ENCODE measurements at regions not wholly inside any gene's neighbourhood (a gene's known extent, or its start where the extent isn't known, plus 50 kb on each side); places are given as distances from the start of the nearest gene placed in this dataset.

- no peak for DNase-seq (ENCODE audit: low read depth, low spot score)
- Histone ChIP-seq H3K27me3 (ENCODE audit: control insufficient read depth, insufficient read depth, low read length) (no peaks in the 10 kb centered on the region), H3K4me3 (ENCODE audit: low read depth, low read length) (no peak overlapping the region), H3K27ac (ENCODE audit: low read depth, low read length) (no peak overlapping the region), H3K9me3 (ENCODE audit: control insufficient read depth, insufficient read depth, low read length) (no peaks in the 10 kb centered on the region)
- ChIA-PET POLR2A (no interaction called here), CTCF (interaction anchor here (1.1 to 1.2 kb wide), 2 partner anchors 25 to 316 kb away, joined by 4 to 5 read pairs; no protein-coding TSS in a partner anchor)
- TF ChIP-seq, protein P1, sequence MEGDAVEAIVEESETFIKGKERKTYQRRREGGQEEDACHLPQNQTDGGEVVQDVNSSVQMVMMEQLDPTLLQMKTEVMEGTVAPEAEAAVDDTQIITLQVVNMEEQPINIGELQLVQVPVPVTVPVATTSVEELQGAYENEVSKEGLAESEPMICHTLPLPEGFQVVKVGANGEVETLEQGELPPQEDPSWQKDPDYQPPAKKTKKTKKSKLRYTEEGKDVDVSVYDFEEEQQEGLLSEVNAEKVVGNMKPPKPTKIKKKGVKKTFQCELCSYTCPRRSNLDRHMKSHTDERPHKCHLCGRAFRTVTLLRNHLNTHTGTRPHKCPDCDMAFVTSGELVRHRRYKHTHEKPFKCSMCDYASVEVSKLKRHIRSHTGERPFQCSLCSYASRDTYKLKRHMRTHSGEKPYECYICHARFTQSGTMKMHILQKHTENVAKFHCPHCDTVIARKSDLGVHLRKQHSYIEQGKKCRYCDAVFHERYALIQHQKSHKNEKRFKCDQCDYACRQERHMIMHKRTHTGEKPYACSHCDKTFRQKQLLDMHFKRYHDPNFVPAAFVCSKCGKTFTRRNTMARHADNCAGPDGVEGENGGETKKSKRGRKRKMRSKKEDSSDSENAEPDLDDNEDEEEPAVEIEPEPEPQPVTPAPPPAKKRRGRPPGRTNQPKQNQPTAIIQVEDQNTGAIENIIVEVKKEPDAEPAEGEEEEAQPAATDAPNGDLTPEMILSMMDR (IDR thresholded peaks at IDR 0.05; ENCODE audit: low read depth, low read length): no peak
Measured at GRCh38 chr12:85550924-85551323, 270.9 kb downstream of the ALX1 start.

DNA sequence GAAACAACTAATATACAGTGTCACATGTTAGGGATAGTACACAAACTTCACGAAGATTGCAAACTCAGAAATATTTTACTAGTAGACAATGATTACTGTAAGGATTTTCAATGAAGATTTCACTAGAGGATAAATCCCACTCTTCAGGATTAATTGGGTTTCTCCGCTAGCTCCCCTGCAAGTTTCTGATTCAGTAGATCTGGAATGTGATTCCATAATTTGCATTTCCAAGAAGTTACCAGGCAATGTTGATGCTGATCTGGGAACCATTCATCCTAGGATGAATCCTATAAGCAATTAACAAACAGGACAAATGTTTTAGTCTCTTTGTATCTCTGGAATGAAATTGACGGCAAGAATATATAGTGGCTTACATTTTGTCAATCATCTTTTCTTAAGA is 272.4 kb downstream of the ALX1 start:
- DNase-seq (ENCODE audit: low read depth, low spot score): no peak
- CTCF ChIA-PET: no interaction called here
- POLR2A ChIA-PET: no interaction called here
- TF ChIP-seq, protein P1 (IDR thresholded peaks at IDR 0.05; ENCODE audit: low read depth, low read length): no peak
- H3K27ac ChIP-seq (ENCODE audit: low read depth, low read length): no peak overlapping the region
- H3K27me3 ChIP-seq (ENCODE audit: control insufficient read depth, insufficient read depth, low read length): no peaks in the 10 kb centered on the region
- H3K9me3 ChIP-seq (ENCODE audit: control insufficient read depth, insufficient read depth, low read length): no peaks in the 10 kb centered on the region
- no peak overlapping the region for H3K4me3 ChIP-seq (ENCODE audit: low read depth, low read length)

DNA sequence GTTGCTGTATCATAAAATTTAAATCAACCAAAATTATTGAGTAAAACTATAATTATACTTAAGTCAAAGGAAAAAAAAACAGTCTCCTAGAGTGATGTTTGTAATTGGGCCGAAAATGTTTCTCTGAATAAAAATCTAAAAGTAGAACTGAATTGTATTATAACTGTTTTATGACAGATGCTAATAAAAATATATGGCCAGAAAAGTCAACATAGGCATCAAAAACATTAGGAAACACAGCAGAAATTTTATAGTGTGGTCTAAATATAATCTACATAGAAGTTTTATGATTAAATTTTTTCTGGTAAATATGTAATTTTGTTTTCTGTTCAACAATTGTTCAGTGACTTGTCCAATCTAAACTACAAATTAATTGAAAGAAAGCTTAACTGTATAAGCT is 277.8 kb downstream of the ALX1 start:
- no peak overlapping the region for H3K4me3 ChIP-seq (ENCODE audit: low read depth, low read length)
- no peak overlapping the region for H3K27ac ChIP-seq (ENCODE audit: low read depth, low read length)
- TF ChIP-seq, protein P1 (IDR thresholded peaks at IDR 0.05; ENCODE audit: low read depth, low read length): no peak
- POLR2A ChIA-PET: no interaction called here
- DNase-seq (ENCODE audit: low read depth, low spot score): no peak
- H3K9me3 ChIP-seq (ENCODE audit: control insufficient read depth, insufficient read depth, low read length): no peaks in the 10 kb centered on the region
- CTCF ChIA-PET: interaction anchor here (1.9 to 2.0 kb wide), 2 partner anchors 18 to 309 kb away, joined by 8 to 12 read pairs; no protein-coding TSS in a partner anchor
- H3K27me3 ChIP-seq (ENCODE audit: control insufficient read depth, insufficient read depth, low read length): no peaks in the 10 kb centered on the region

GRCh38 chr12:85558684-85559083 is 277.5 kb downstream of the RASSF9 start:
- TF ChIP-seq, protein P1 (IDR thresholded peaks at IDR 0.05; ENCODE audit: low read depth, low read length): no peak
- ChIA-PET CTCF (interaction anchor here (1.9 to 2.0 kb wide), 2 partner anchors 17 to 308 kb away, joined by 8 to 12 read pairs; no protein-coding TSS in a partner anchor), POLR2A (no interaction called here)
- DNase-seq (ENCODE audit: low read depth, low spot score): no peak
- Histone ChIP-seq H3K27me3 (ENCODE audit: control insufficient read depth, insufficient read depth, low read length) (no peaks in the 10 kb centered on the region), H3K9me3 (ENCODE audit: control insufficient read depth, insufficient read depth, low read length) (no peaks in the 10 kb centered on the region), H3K27ac (ENCODE audit: low read depth, low read length) (no peak overlapping the region), H3K4me3 (ENCODE audit: low read depth, low read length) (no peak overlapping the region)

DNA sequence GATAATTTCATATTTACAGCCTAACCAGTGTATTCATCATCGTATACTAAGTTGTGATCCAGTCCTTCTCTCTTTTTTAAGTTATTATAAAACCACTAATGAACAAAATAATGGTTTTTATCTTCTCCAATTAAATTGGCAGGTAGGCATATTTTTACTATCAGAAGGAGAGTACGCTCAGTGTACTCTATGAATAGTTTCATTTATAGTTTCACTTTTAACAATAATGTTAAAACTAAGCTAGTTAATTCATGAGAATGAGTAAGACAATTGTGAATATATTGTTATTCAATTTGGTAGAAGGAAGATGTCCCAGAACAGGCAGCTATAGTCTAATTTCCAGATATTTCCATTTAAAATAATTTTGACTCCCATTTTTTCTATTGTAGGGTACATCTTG is 277.1 kb downstream of the RASSF9 start:
- no peak overlapping the region for H3K4me3 ChIP-seq (ENCODE audit: low read depth, low read length)
- TF ChIP-seq, protein P1 (IDR thresholded peaks at IDR 0.05; ENCODE audit: low read depth, low read length): no peak
- H3K27ac ChIP-seq (ENCODE audit: low read depth, low read length): no peak overlapping the region
- no peak for DNase-seq (ENCODE audit: low read depth, low spot score)
- H3K9me3 ChIP-seq (ENCODE audit: control insufficient read depth, insufficient read depth, low read length): no peaks in the 10 kb centered on the region
- ChIA-PET POLR2A (no interaction called here), CTCF (interaction anchor here (0.5 to 2.0 kb wide), 3 partner anchors 17 to 308 kb away, joined by 3 to 12 read pairs (median 8); partner anchors contain the start of gene RASSF9)
- no peaks in the 10 kb centered on the region for H3K27me3 ChIP-seq (ENCODE audit: control insufficient read depth, insufficient read depth, low read length)

All from AG04450 (cell line).